Dendritic cell treated with granulocyte-macrophage colony-stimulating factor and Interleukin-4, amounts not matched to agents 40 ng/mL and 50 ng/mL, for 4 days (primary cell): ENCODE measurements at regions not wholly inside any gene's neighbourhood (a gene's known extent, or its start where the extent isn't known, plus 50 kb on each side); places are given as distances from the start of the nearest gene placed in this dataset.

Experiments
- H3K27ac Mint-ChIP-seq: one replicate; pipeline ENCODE4 v1.8.0; 2022; ENCODE audit warnings: mild to moderate bottlenecking, mixed read lengths
- H3K27me3 Mint-ChIP-seq: one replicate; pipeline ENCODE4 v1.8.0; 2022; ENCODE audit warnings: mild to moderate bottlenecking, mixed read lengths
- H3K36me3 Mint-ChIP-seq: one replicate; pipeline ENCODE4 v1.8.0; 2022; ENCODE audit warnings: low read depth, mixed read lengths
- H3K4me1 Mint-ChIP-seq: one replicate; pipeline ENCODE4 v1.8.0; 2022; ENCODE audit warnings: low read depth, mixed read lengths
- H3K4me3 Mint-ChIP-seq: one replicate; pipeline ENCODE4 v1.8.0; 2022; ENCODE audit warnings: mild to moderate bottlenecking, moderate library complexity, mixed read lengths
- H3K9me3 Mint-ChIP-seq: one replicate; pipeline ENCODE4 v1.8.0; 2022; ENCODE audit warnings: mixed read lengths
- intact Hi-C: fragments of 100-400 bp; cut with micrococcal nuclease; formaldehyde crosslinking; loops from one replicate; pipeline ENCODE4 v1.15.0; 2022

GRCh38 chr5:28275931-28276330 is 1237.5 kb upstream of the CDH9 start:
- H3K27me3 Mint-ChIP-seq, result no peaks in the 10 kb centered on the region
- no peak overlapping the region for H3K27ac Mint-ChIP-seq
- peaks cover 24% of the 10 kb centered on the region for H3K9me3 Mint-ChIP-seq
- no peaks in the 10 kb centered on the region for H3K36me3 Mint-ChIP-seq
- H3K4me3 Mint-ChIP-seq, result no peak overlapping the region
- intact Hi-C loops, result no loop called here
- H3K4me1 Mint-ChIP-seq, result no peaks in the 10 kb centered on the region

- Mint-ChIP-seq H3K27ac (no peak overlapping the region), H3K36me3 (no peaks in the 10 kb centered on the region), H3K9me3 (peaks cover 40% of the 10 kb centered on the region), H3K4me1 (no peaks in the 10 kb centered on the region), H3K27me3 (no peaks in the 10 kb centered on the region), H3K4me3 (no peak overlapping the region)
- intact Hi-C loops, result no loop called here
Observed at GRCh38 chr5:28269978-28270377, 1231.6 kb upstream of the CDH9 start.

- H3K36me3 Mint-ChIP-seq, result no peaks in the 10 kb centered on the region
- intact Hi-C loops, result no loop called here
- no peak overlapping the region for H3K27ac Mint-ChIP-seq
- no peak overlapping the region for H3K4me3 Mint-ChIP-seq
- H3K9me3 Mint-ChIP-seq, result peaks cover 25% of the 10 kb centered on the region
- H3K4me1 Mint-ChIP-seq, result no peaks in the 10 kb centered on the region
- H3K27me3 Mint-ChIP-seq, result no peaks in the 10 kb centered on the region
Observed at GRCh38 chr5:28265877-28266276, 1227.5 kb upstream of the CDH9 start.

GRCh38 chr5:28254846-28255245 is 1216.5 kb upstream of the CDH9 start:
- Mint-ChIP-seq H3K9me3 (peaks cover 40% of the 10 kb centered on the region), H3K4me1 (no peaks in the 10 kb centered on the region), H3K27me3 (no peaks in the 10 kb centered on the region), H3K36me3 (no peaks in the 10 kb centered on the region), H3K4me3 (no peak overlapping the region), H3K27ac (no peak overlapping the region)
- intact Hi-C loops, result no loop called here

GRCh38 chr5:28253431-28253830 is 1215.0 kb upstream of the CDH9 start:
- H3K4me3 Mint-ChIP-seq, result no peak overlapping the region
- no peak overlapping the region for H3K27ac Mint-ChIP-seq
- H3K36me3 Mint-ChIP-seq, result no peaks in the 10 kb centered on the region
- no peaks in the 10 kb centered on the region for H3K4me1 Mint-ChIP-seq
- peaks cover 40% of the 10 kb centered on the region for H3K9me3 Mint-ChIP-seq
- intact Hi-C loops, result no loop called here
- no peaks in the 10 kb centered on the region for H3K27me3 Mint-ChIP-seq

GRCh38 chr5:28249771-28250415 is 1211.5 kb upstream of the CDH9 start:
- Mint-ChIP-seq H3K27ac (no peak overlapping the region), H3K4me3 (no peak overlapping the region), H3K36me3 (no peaks in the 10 kb centered on the region), H3K27me3 (no peaks in the 10 kb centered on the region), H3K9me3 (peaks cover 55% of the 10 kb centered on the region), H3K4me1 (no peaks in the 10 kb centered on the region)
- intact Hi-C loops, result no loop called here

- no peak overlapping the region for H3K4me3 Mint-ChIP-seq
- H3K27ac Mint-ChIP-seq, result no peak overlapping the region
- no peaks in the 10 kb centered on the region for H3K4me1 Mint-ChIP-seq
- intact Hi-C loops, result no loop called here
- peaks cover 22% of the 10 kb centered on the region for H3K9me3 Mint-ChIP-seq
- no peaks in the 10 kb centered on the region for H3K27me3 Mint-ChIP-seq
- no peaks in the 10 kb centered on the region for H3K36me3 Mint-ChIP-seq
Observed at GRCh38 chr5:28234356-28234968, 1196.1 kb upstream of the CDH9 start.

- no peaks in the 10 kb centered on the region for H3K36me3 Mint-ChIP-seq
- H3K27ac Mint-ChIP-seq, result no peak overlapping the region
- no peak overlapping the region for H3K4me3 Mint-ChIP-seq
- no peaks in the 10 kb centered on the region for H3K4me1 Mint-ChIP-seq
- intact Hi-C loops, result no loop called here
- H3K27me3 Mint-ChIP-seq, result no peaks in the 10 kb centered on the region
- H3K9me3 Mint-ChIP-seq, result peaks cover 6% of the 10 kb centered on the region
Observed at GRCh38 chr5:28226407-28226806, 1188.0 kb upstream of the CDH9 start.

- Mint-ChIP-seq H3K36me3 (no peaks in the 10 kb centered on the region), H3K4me3 (no peak overlapping the region), H3K9me3 (peaks cover 9% of the 10 kb centered on the region), H3K4me1 (no peaks in the 10 kb centered on the region), H3K27me3 (no peaks in the 10 kb centered on the region), H3K27ac (no peak overlapping the region)
- intact Hi-C loops, result no loop called here
Observed at GRCh38 chr5:28219539-28219938, 1181.2 kb upstream of the CDH9 start.

- no peak overlapping the region for H3K4me3 Mint-ChIP-seq
- intact Hi-C loops, result no loop called here
- no peaks in the 10 kb centered on the region for H3K4me1 Mint-ChIP-seq
- no peak overlapping the region for H3K27ac Mint-ChIP-seq
- peaks cover 22% of the 10 kb centered on the region for H3K9me3 Mint-ChIP-seq
- no peaks in the 10 kb centered on the region for H3K27me3 Mint-ChIP-seq
- H3K36me3 Mint-ChIP-seq, result no peaks in the 10 kb centered on the region
Observed at GRCh38 chr5:28217695-28218094, 1179.3 kb upstream of the CDH9 start.

GRCh38 chr5:28216939-28217360 is 1178.6 kb upstream of the CDH9 start:
- H3K4me3 Mint-ChIP-seq, result no peak overlapping the region
- no peaks in the 10 kb centered on the region for H3K36me3 Mint-ChIP-seq
- no peaks in the 10 kb centered on the region for H3K27me3 Mint-ChIP-seq
- H3K9me3 Mint-ChIP-seq, result peaks cover 22% of the 10 kb centered on the region
- no peaks in the 10 kb centered on the region for H3K4me1 Mint-ChIP-seq
- H3K27ac Mint-ChIP-seq, result no peak overlapping the region
- intact Hi-C loops, result no loop called here

GRCh38 chr5:28215091-28215490 is 1176.7 kb upstream of the CDH9 start:
- no peaks in the 10 kb centered on the region for H3K36me3 Mint-ChIP-seq
- intact Hi-C loops, result no loop called here
- H3K27ac Mint-ChIP-seq, result no peak overlapping the region
- H3K9me3 Mint-ChIP-seq, result peaks cover 30% of the 10 kb centered on the region
- H3K4me3 Mint-ChIP-seq, result no peak overlapping the region
- no peaks in the 10 kb centered on the region for H3K4me1 Mint-ChIP-seq
- no peaks in the 10 kb centered on the region for H3K27me3 Mint-ChIP-seq

- intact Hi-C loops, result no loop called here
Observed at GRCh38 chr5:28214292-28214691, 1175.9 kb upstream of the CDH9 start.

GRCh38 chr5:28208356-28208755 is 1170.0 kb upstream of the CDH9 start:
- Mint-ChIP-seq H3K4me1 (no peaks in the 10 kb centered on the region), H3K4me3 (no peak overlapping the region), H3K27ac (no peak overlapping the region), H3K9me3 (peaks cover 15% of the 10 kb centered on the region), H3K36me3 (no peaks in the 10 kb centered on the region), H3K27me3 (no peaks in the 10 kb centered on the region)
- intact Hi-C loops, result no loop called here

More at GRCh38 chr5:28214292-28214691, 1175.9 kb upstream of the CDH9 start:
- no peak overlapping the region for H3K27ac Mint-ChIP-seq
- no peak overlapping the region for H3K4me3 Mint-ChIP-seq
- no peaks in the 10 kb centered on the region for H3K27me3 Mint-ChIP-seq
- peaks cover 26% of the 10 kb centered on the region for H3K9me3 Mint-ChIP-seq
- H3K36me3 Mint-ChIP-seq, result no peaks in the 10 kb centered on the region
- no peaks in the 10 kb centered on the region for H3K4me1 Mint-ChIP-seq

GRCh38 chr5:28190011-28190410 is 1151.6 kb upstream of the CDH9 start:
- no peak overlapping the region for H3K4me3 Mint-ChIP-seq
- intact Hi-C loops, result no loop called here
- no peak overlapping the region for H3K27ac Mint-ChIP-seq
- no peaks in the 10 kb centered on the region for H3K36me3 Mint-ChIP-seq
- peaks cover 9% of the 10 kb centered on the region for H3K9me3 Mint-ChIP-seq
- H3K27me3 Mint-ChIP-seq, result no peaks in the 10 kb centered on the region
- no peaks in the 10 kb centered on the region for H3K4me1 Mint-ChIP-seq
